ENCODE measurements at regions not wholly inside any gene's neighbourhood (a gene's known extent, or its start where the extent isn't known, plus 50 kb on each side); places are given as distances from the start of the nearest gene placed in this dataset.
"Not testable (repeated sequence)": the region's sequence is repeated elsewhere in the genome, so short reads cannot be mapped to it uniquely, and the experiment has no call there.

- FAIRE-seq = not testable (repeated sequence)
Measured at GRCh38 chr5:50590444-50591189, 75.8 kb upstream of the PARP8 start.

GRCh38 chr5:50591338-50591737, 75.1 kb upstream of the PARP8 start:
- not testable (repeated sequence) for FAIRE-seq

GRCh38 chr5:50593681-50594080, 72.8 kb upstream of the PARP8 start:
- FAIRE-seq = no peak

GRCh38 chr5:50595199-50595598, 71.2 kb upstream of the PARP8 start:
- FAIRE-seq = no peak

- not testable (repeated sequence) for FAIRE-seq
Measured at GRCh38 chr5:50601576-50601975, 64.9 kb upstream of the PARP8 start.

GRCh38 chr5:50606179-50606578, 60.3 kb upstream of the PARP8 start:
- no peak for FAIRE-seq

GRCh38 chr5:50607456-50607855, 59.0 kb upstream of the PARP8 start:
- not testable (repeated sequence) for FAIRE-seq

- not testable (repeated sequence) for FAIRE-seq
Measured at GRCh38 chr5:50607953-50608705, 58.3 kb upstream of the PARP8 start.

GRCh38 chr5:50613057-50613456, 53.4 kb upstream of the PARP8 start:
- not testable (repeated sequence) for FAIRE-seq

Data from G401.6 (cell line).